ENCODE measurements at regions not wholly inside any gene's neighbourhood (a gene's known extent, or its start where the extent isn't known, plus 50 kb on each side); places are given as distances from the start of the nearest gene placed in this dataset.

GRCh38 chr4:27836523-27836922 lies 975.9 kb downstream of the STIM2 start:
- Mint-ChIP-seq H3K36me3 (ENCODE audit: low read depth) (no peaks in the 10 kb centered on the region), H3K27me3 (no peaks in the 10 kb centered on the region), H3K4me3 (no peak overlapping the region), H3K27ac (no peak overlapping the region), H3K4me1 (no peaks in the 10 kb centered on the region)
- no peak for DNase-seq
- ATAC-seq: no peak
- H3K9me3 ChIP-seq (ENCODE audit: control insufficient read depth, low read length, poor library complexity, severe bottlenecking): no peaks in the 10 kb centered on the region

- Mint-ChIP-seq H3K4me1 (no peaks in the 10 kb centered on the region), H3K27ac (no peak overlapping the region), H3K4me3 (no peak overlapping the region), H3K27me3 (no peaks in the 10 kb centered on the region), H3K36me3 (ENCODE audit: low read depth) (no peaks in the 10 kb centered on the region)
- no peaks in the 10 kb centered on the region for H3K9me3 ChIP-seq (ENCODE audit: control insufficient read depth, low read length, poor library complexity, severe bottlenecking)
- ATAC-seq (no peak), DNase-seq (no peak)
Measured at GRCh38 chr4:27843776-27844175, 983.1 kb downstream of the STIM2 start.

DNA sequence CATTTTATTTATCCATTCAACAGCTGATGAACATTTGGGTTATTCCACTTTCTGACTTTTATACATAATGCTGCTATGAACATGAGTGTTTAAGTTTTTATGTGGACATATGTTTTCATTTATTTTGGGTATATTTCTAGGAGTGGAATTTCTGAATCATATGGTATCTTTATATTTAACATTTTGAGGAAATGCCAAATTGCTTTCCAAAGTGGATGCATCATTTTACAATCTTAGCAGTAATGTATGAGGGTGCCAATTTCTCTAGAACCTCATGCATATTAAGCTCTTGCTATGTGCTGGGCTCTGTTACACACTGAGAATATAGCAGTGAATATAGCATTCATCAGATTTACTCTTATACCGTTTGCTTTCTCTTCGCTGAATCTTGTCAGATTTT lies 983.7 kb downstream of the STIM2 start:
- Mint-ChIP-seq H3K4me3 (no peak overlapping the region), H3K36me3 (ENCODE audit: low read depth) (no peaks in the 10 kb centered on the region), H3K27ac (no peak overlapping the region), H3K4me1 (no peaks in the 10 kb centered on the region), H3K27me3 (no peaks in the 10 kb centered on the region)
- H3K9me3 ChIP-seq (ENCODE audit: control insufficient read depth, low read length, poor library complexity, severe bottlenecking): no peaks in the 10 kb centered on the region
- DNase-seq (no peak), ATAC-seq (no peak)

GRCh38 chr4:27846951-27847350 lies 986.3 kb downstream of the STIM2 start:
- no peaks in the 10 kb centered on the region for H3K4me1 Mint-ChIP-seq
- no peak for ATAC-seq
- H3K27ac Mint-ChIP-seq: no peak overlapping the region
- no peak for DNase-seq
- no peaks in the 10 kb centered on the region for H3K9me3 ChIP-seq (ENCODE audit: control insufficient read depth, low read length, poor library complexity, severe bottlenecking)
- no peaks in the 10 kb centered on the region for H3K36me3 Mint-ChIP-seq (ENCODE audit: low read depth)
- H3K4me3 Mint-ChIP-seq: no peak overlapping the region
- H3K27me3 Mint-ChIP-seq: no peaks in the 10 kb centered on the region

DNA sequence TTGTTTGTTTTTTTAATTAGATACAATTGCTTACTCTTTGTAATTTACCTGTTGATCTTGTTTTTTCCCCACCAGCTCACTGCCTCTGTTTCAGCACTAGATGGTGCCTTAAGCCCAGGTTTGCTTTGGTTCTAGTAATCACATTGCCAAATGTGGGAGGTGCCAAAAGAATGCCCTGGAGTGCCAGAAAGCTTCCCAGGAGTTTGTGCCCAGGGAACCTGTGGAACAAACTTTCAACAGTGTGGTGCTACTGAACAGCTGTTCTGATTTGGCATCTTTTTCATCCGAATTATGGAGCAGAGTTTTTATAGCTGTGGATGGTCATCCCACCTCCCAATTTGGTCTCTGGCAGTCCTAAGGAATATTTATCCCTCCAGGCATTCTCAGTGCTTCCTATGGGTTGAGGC lies 1000.7 kb downstream of the STIM2 start:
- H3K4me3 Mint-ChIP-seq: no peak overlapping the region
- H3K4me1 Mint-ChIP-seq: no peaks in the 10 kb centered on the region
- ATAC-seq (no peak), DNase-seq (no peak)
- H3K9me3 ChIP-seq (ENCODE audit: control insufficient read depth, low read length, poor library complexity, severe bottlenecking): peaks cover 2% of the 10 kb centered on the region
- H3K36me3 Mint-ChIP-seq (ENCODE audit: low read depth): no peaks in the 10 kb centered on the region
- no peaks in the 10 kb centered on the region for H3K27me3 Mint-ChIP-seq
- no peak overlapping the region for H3K27ac Mint-ChIP-seq

DNA sequence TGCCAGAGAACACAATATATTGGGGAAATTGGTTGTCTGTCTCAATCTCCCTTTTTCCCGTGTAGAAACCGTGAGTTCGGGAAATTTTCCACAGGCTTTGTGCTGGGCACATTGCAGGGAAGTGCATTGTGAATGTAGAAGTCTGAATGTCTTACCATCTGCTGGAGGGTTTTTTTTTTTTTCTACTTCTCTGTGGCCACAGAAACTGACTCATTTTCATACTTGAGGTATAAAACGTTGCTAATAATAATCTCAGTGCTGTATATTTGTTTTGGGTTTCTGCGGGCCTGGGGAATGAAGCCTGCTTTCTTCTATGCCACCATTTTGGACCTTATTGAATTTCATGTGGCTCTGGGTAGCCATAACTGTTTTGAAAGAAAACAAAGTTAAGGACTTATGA lies 1001.2 kb downstream of the STIM2 start:
- no peak overlapping the region for H3K4me3 Mint-ChIP-seq
- H3K27me3 Mint-ChIP-seq: no peaks in the 10 kb centered on the region
- H3K9me3 ChIP-seq (ENCODE audit: control insufficient read depth, low read length, poor library complexity, severe bottlenecking): peaks cover 2% of the 10 kb centered on the region
- no peak overlapping the region for H3K27ac Mint-ChIP-seq
- ATAC-seq (no peak), DNase-seq (no peak)
- no peaks in the 10 kb centered on the region for H3K36me3 Mint-ChIP-seq (ENCODE audit: low read depth)
- no peaks in the 10 kb centered on the region for H3K4me1 Mint-ChIP-seq

GRCh38 chr4:27873596-27873995 lies 1013.0 kb downstream of the STIM2 start:
- no peak for ATAC-seq
- no peaks in the 10 kb centered on the region for H3K4me1 Mint-ChIP-seq

DNA sequence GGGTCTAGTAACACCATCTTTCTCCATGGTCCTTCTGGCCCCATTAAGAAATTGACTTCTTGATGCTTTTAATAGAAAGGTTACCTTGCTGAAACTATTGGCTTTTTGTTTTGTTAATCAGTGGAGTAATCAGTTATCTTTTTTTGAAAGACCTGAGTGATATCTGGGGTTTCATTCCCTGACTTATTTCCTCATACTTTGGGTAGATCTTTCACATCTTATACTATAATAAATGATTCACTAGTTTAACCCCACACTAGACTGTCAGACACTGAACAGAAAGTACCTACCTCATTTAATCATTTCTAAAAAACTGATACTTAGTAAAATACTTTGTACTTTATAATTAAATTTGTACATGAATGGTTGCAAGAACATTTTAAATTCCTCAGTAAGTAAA lies 1021.1 kb downstream of the STIM2 start:
- H3K4me3 Mint-ChIP-seq: no peak overlapping the region
- no peak for DNase-seq
- ATAC-seq: no peak
- H3K9me3 ChIP-seq (ENCODE audit: control insufficient read depth, low read length, poor library complexity, severe bottlenecking): no peaks in the 10 kb centered on the region
- no peak overlapping the region for H3K27ac Mint-ChIP-seq
- no peaks in the 10 kb centered on the region for H3K4me1 Mint-ChIP-seq
- H3K36me3 Mint-ChIP-seq (ENCODE audit: low read depth): no peaks in the 10 kb centered on the region
- no peaks in the 10 kb centered on the region for H3K27me3 Mint-ChIP-seq

More at GRCh38 chr4:27873596-27873995, 1013.0 kb downstream of the STIM2 start:
- Mint-ChIP-seq H3K36me3 (ENCODE audit: low read depth) (no peaks in the 10 kb centered on the region), H3K27ac (no peak overlapping the region), H3K27me3 (no peaks in the 10 kb centered on the region), H3K4me3 (no peak overlapping the region)
- DNase-seq: no peak
- no peaks in the 10 kb centered on the region for H3K9me3 ChIP-seq (ENCODE audit: control insufficient read depth, low read length, poor library complexity, severe bottlenecking)

- no peak for ATAC-seq
- Mint-ChIP-seq H3K4me1 (no peaks in the 10 kb centered on the region), H3K4me3 (no peak overlapping the region), H3K36me3 (ENCODE audit: low read depth) (no peaks in the 10 kb centered on the region), H3K27ac (no peak overlapping the region), H3K27me3 (no peaks in the 10 kb centered on the region)
- DNase-seq: no peak
- no peaks in the 10 kb centered on the region for H3K9me3 ChIP-seq (ENCODE audit: control insufficient read depth, low read length, poor library complexity, severe bottlenecking)
Measured at GRCh38 chr4:27886120-27886519, 1025.5 kb downstream of the STIM2 start.

GRCh38 chr4:27887646-27888045 lies 1027.0 kb downstream of the STIM2 start:
- ATAC-seq: no peak
- Mint-ChIP-seq H3K4me1 (no peaks in the 10 kb centered on the region), H3K4me3 (no peak overlapping the region)

GRCh38 chr4:27888505-27888904 lies 1027.9 kb downstream of the STIM2 start:
- H3K9me3 ChIP-seq (ENCODE audit: control insufficient read depth, low read length, poor library complexity, severe bottlenecking): no peaks in the 10 kb centered on the region
- ATAC-seq (no peak), DNase-seq (no peak)
- H3K4me3 Mint-ChIP-seq: no peak overlapping the region
- H3K27me3 Mint-ChIP-seq: no peaks in the 10 kb centered on the region
- H3K36me3 Mint-ChIP-seq (ENCODE audit: low read depth): no peaks in the 10 kb centered on the region
- no peak overlapping the region for H3K27ac Mint-ChIP-seq
- H3K4me1 Mint-ChIP-seq: no peaks in the 10 kb centered on the region

More at GRCh38 chr4:27887646-27888045, 1027.0 kb downstream of the STIM2 start:
- no peak for DNase-seq
- no peak overlapping the region for H3K27ac Mint-ChIP-seq
- no peaks in the 10 kb centered on the region for H3K36me3 Mint-ChIP-seq (ENCODE audit: low read depth)
- H3K9me3 ChIP-seq (ENCODE audit: control insufficient read depth, low read length, poor library complexity, severe bottlenecking): no peaks in the 10 kb centered on the region
- no peaks in the 10 kb centered on the region for H3K27me3 Mint-ChIP-seq

GRCh38 chr4:27894951-27895350 lies 1034.3 kb downstream of the STIM2 start:
- no peak for DNase-seq
- H3K4me3 Mint-ChIP-seq: no peak overlapping the region
- H3K27ac Mint-ChIP-seq: no peak overlapping the region
- ATAC-seq: no peak
- no peaks in the 10 kb centered on the region for H3K36me3 Mint-ChIP-seq (ENCODE audit: low read depth)
- no peaks in the 10 kb centered on the region for H3K9me3 ChIP-seq (ENCODE audit: control insufficient read depth, low read length, poor library complexity, severe bottlenecking)
- no peaks in the 10 kb centered on the region for H3K4me1 Mint-ChIP-seq
- H3K27me3 Mint-ChIP-seq: no peaks in the 10 kb centered on the region

DNA sequence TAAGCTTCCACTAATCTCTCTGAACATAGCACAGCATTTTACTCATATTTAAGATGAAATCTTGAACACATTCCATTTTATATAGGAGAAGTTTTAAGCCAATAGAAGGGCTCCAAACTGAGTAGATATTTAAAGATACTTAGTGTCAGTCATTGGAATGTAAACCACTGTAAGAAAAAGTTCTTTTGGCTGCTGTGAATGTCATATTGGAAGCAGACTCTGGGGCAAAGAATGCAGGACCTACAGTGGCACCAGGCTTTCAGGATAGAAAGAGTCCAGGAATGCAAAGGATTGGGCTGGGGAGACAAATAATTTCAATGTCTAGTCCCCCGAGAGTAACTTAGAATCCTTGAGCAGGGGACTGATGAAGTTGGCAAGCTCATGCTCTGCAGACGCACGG lies 1047.7 kb downstream of the STIM2 start:
- Mint-ChIP-seq H3K36me3 (ENCODE audit: low read depth) (no peaks in the 10 kb centered on the region), H3K4me3 (no peak overlapping the region), H3K27me3 (no peaks in the 10 kb centered on the region), H3K27ac (no peak overlapping the region), H3K4me1 (no peaks in the 10 kb centered on the region)
- ATAC-seq (no peak), DNase-seq (no peak)
- no peaks in the 10 kb centered on the region for H3K9me3 ChIP-seq (ENCODE audit: control insufficient read depth, low read length, poor library complexity, severe bottlenecking)

DNA sequence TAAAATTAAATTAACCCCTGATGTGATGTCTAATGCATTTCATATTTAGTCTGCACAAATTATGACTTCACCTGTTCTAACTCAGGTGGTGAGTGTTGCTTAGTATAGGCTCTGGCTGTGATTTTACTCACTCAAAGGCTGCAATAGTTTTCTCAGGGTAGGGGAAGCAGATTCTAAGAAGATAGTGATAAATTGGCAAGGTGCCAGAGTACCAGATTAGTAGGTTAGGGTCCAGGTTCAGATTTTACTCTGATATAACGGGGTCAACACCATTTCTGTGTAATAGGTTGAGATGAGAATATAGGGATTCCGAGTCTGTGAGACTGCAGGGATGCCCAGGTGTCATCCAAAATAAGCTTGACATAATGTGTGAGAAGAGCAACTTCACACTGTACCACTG lies 1049.6 kb downstream of the STIM2 start:
- H3K4me3 Mint-ChIP-seq: no peak overlapping the region

DNA sequence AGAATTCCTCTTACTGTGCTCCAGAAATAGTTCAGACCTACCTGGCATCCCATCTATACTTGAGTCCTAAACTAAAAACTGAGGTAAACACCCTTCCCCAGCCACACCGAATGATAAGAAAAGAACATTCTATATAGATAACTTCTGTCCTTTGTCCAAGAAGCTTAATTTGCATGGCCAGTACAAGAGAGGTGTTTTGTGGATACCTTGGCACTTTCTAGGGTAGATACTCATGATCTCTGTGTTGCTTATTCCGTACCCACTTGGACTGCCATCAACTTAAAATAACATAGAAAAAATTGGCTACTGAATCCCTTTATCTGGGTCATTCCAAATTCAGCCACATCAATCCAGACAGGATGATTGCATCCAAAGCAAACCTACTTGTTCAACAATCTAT lies 1050.4 kb downstream of the STIM2 start:
- Mint-ChIP-seq H3K27me3 (no peaks in the 10 kb centered on the region), H3K36me3 (ENCODE audit: low read depth) (no peaks in the 10 kb centered on the region), H3K4me3 (no peak overlapping the region), H3K4me1 (no peaks in the 10 kb centered on the region), H3K27ac (no peak overlapping the region)
- no peak for ATAC-seq
- DNase-seq: no peak
- H3K9me3 ChIP-seq (ENCODE audit: control insufficient read depth, low read length, poor library complexity, severe bottlenecking): no peaks in the 10 kb centered on the region

More for the DNA sequence above, 1049.6 kb downstream of the STIM2 start:
- DNase-seq (no peak), ATAC-seq (no peak)
- Mint-ChIP-seq H3K27me3 (no peaks in the 10 kb centered on the region), H3K36me3 (ENCODE audit: low read depth) (no peaks in the 10 kb centered on the region), H3K27ac (no peak overlapping the region), H3K4me1 (no peaks in the 10 kb centered on the region)
- no peaks in the 10 kb centered on the region for H3K9me3 ChIP-seq (ENCODE audit: control insufficient read depth, low read length, poor library complexity, severe bottlenecking)

Data from T-helper 17 cell (primary cell).